OCI-LY7 (cell line): ENCODE measurements at regions not wholly inside any gene's neighbourhood (a gene's known extent, or its start where the extent isn't known, plus 50 kb on each side); places are given as distances from the start of the nearest gene placed in this dataset.

ENCODE experiments used
- BruUV-seq: library from RNA; stranded (reverse); fragments of 400-500 nt; replicated peaks from 2 replicates; lab custom pipeline; 2021; lab: Mats Ljungman, UMichigan
- CTCF ChIA-PET: fragments of 300-600 bp; sonication (Branson Sonifier 250); formaldehyde crosslinking; loops from one replicate; lab custom pipeline; 2022; ENCODE audit warnings: antibody characterized with exemption; ENCODE audit not compliant: unreplicated experiment; lab: Charles Lee
- POLR2A ChIA-PET: fragments of 300-600 bp; sonication (Branson Sonifier 250); formaldehyde crosslinking; loops from one replicate; lab custom pipeline; 2022; ENCODE audit warnings: antibody characterized with exemption; lab: Charles Lee
- DNase-seq: peaks from one replicate; pipeline ENCODE4 v3.0.0-alpha.2; 2015; ENCODE audit warnings: low spot score
- H2AFZ ChIP-seq: fragments of 200-600 bp; sonication (generic), shearing (Covaris generic); 2 replicates; pipeline ENCODE4 v1.6.1; 2014; ENCODE audit warnings: mild to moderate bottlenecking, antibody characterized with exemption, low read length, moderate library complexity
- H3K27ac ChIP-seq: fragments of 200-600 bp; sonication (generic); 2 replicates; pipeline ENCODE4 v1.5.1; 2014; ENCODE audit warnings: mixed run types, low read depth, mild to moderate bottlenecking, moderate library complexity, low read length, inconsistent platforms; ENCODE audit not compliant: poor library complexity, severe bottlenecking
- H3K36me3 ChIP-seq: fragments of 200-600 bp; sonication (generic); 2 replicates; pipeline ENCODE4 v1.6.1; 2014; ENCODE audit warnings: mild to moderate bottlenecking, antibody characterized with exemption, low read length, moderate library complexity, mixed read lengths; ENCODE audit not compliant: insufficient read depth
- H3K4me1 ChIP-seq: fragments of 200-600 bp; sonication (generic); 2 replicates; pipeline ENCODE4 v1.5.1; 2014; ENCODE audit warnings: mild to moderate bottlenecking, low read length; ENCODE audit not compliant: insufficient read depth, poor library complexity, severe bottlenecking
- H3K4me2 ChIP-seq: fragments of 200-600 bp; sonication (generic); 2 replicates; pipeline ENCODE4 v1.6.1; 2014; ENCODE audit warnings: mild to moderate bottlenecking, low read length
- H3K4me3 ChIP-seq: fragments of 200-600 bp; sonication (generic); 2 replicates; pipeline ENCODE4 v1.5.1; 2014; ENCODE audit warnings: mild to moderate bottlenecking, low read depth, low read length; ENCODE audit not compliant: poor library complexity, severe bottlenecking
- H3K79me2 ChIP-seq: fragments of 200-600 bp; sonication (generic); 2 replicates; pipeline ENCODE4 v1.6.1; 2016; ENCODE audit warnings: low read depth, mild to moderate bottlenecking, low read length, moderate library complexity, mixed read lengths; ENCODE audit not compliant: insufficient read depth
- H3K9me2 ChIP-seq: fragments of 200-600 bp; sonication (generic); 2 replicates; pipeline ENCODE4 v1.6.1; 2016; ENCODE audit warnings: mild to moderate bottlenecking, low read length, mixed read lengths; ENCODE audit not compliant: insufficient read depth
- H3K9me3 ChIP-seq: fragments of 200-600 bp; sonication (generic); 2 replicates; pipeline ENCODE4 v1.6.1; 2014; ENCODE audit warnings: mild to moderate bottlenecking, mixed run types, low read length, mixed read lengths
- H4K20me1 ChIP-seq: fragments of 200-600 bp; sonication (generic); 2 replicates; pipeline ENCODE4 v1.6.1; 2014; ENCODE audit warnings: mild to moderate bottlenecking, antibody characterized with exemption, low read length, moderate library complexity, mixed read lengths; ENCODE audit not compliant: insufficient read depth
- EZH2phosphoT487 ChIP-seq: fragments of 200-600 bp; sonication (generic); IDR thresholded peaks from 2 replicates; pipeline ENCODE4 v1.6.1; 2018; ENCODE audit warnings: low read depth, borderline replicate concordance, mild to moderate bottlenecking, mixed run types, antibody characterized with exemption, low read length, moderate library complexity, mixed read lengths
- intact Hi-C: fragments of 100-400 bp; cut with micrococcal nuclease; formaldehyde crosslinking; loops from one replicate; pipeline ENCODE4 v1.10.0; 2022; ENCODE audit not compliant: unreplicated experiment
- TF ChIP-seq, protein P1 (sequence below): fragments of 200-600 bp; sonication (generic); conservative IDR thresholded peaks from 2 replicates; pipeline ENCODE4 v1.5.1; 2014; ENCODE audit warnings: mild to moderate bottlenecking, antibody characterized with exemption, low read length, moderate library complexity, mixed read lengths

GRCh38 chr3:59117396-59117795 lies 67.6 kb upstream of the CFAP20DC start:
- no peak overlapping the region for H3K4me3 ChIP-seq
- no peaks in the 10 kb centered on the region for H3K9me2 ChIP-seq
- no peaks in the 10 kb centered on the region for H3K36me3 ChIP-seq
- H3K79me2 ChIP-seq: no peaks in the 10 kb centered on the region
- CTCF ChIA-PET: no interaction called here
- POLR2A ChIA-PET: no interaction called here
- H3K27ac ChIP-seq: no peak overlapping the region
- no peaks in the 10 kb centered on the region for H3K9me3 ChIP-seq
- DNase-seq: no peak
- no peak overlapping the region for H2AFZ ChIP-seq
- no peak overlapping the region for H3K4me2 ChIP-seq
- H4K20me1 ChIP-seq: no peaks in the 10 kb centered on the region
- intact Hi-C loops: no loop called here
- BruUV-seq: no TSS peak
- TF ChIP-seq EZH2phosphoT487: no peak
- TF ChIP-seq, protein P1, sequence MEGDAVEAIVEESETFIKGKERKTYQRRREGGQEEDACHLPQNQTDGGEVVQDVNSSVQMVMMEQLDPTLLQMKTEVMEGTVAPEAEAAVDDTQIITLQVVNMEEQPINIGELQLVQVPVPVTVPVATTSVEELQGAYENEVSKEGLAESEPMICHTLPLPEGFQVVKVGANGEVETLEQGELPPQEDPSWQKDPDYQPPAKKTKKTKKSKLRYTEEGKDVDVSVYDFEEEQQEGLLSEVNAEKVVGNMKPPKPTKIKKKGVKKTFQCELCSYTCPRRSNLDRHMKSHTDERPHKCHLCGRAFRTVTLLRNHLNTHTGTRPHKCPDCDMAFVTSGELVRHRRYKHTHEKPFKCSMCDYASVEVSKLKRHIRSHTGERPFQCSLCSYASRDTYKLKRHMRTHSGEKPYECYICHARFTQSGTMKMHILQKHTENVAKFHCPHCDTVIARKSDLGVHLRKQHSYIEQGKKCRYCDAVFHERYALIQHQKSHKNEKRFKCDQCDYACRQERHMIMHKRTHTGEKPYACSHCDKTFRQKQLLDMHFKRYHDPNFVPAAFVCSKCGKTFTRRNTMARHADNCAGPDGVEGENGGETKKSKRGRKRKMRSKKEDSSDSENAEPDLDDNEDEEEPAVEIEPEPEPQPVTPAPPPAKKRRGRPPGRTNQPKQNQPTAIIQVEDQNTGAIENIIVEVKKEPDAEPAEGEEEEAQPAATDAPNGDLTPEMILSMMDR: no peak
- H3K4me1 ChIP-seq: no peaks in the 10 kb centered on the region

DNA sequence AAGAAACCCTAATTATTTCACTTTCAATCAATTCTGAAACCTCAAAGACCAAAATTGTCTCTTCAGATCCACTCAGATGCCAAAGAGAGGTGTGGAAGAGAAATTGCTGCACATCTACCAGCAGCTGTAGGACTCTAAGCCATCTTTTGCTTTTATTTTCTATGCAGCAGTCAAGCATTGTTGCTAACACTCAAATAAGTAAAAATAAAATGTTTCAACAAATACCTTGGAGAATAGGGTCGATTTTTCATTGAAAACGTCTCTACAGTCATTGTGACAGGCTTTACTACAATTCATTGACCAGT lies 66.4 kb upstream of the CFAP20DC start:
- Histone ChIP-seq H3K79me2 (no peaks in the 10 kb centered on the region), H3K9me3 (no peaks in the 10 kb centered on the region), H4K20me1 (no peaks in the 10 kb centered on the region), H3K4me3 (no peak overlapping the region), H3K4me1 (no peaks in the 10 kb centered on the region), H3K4me2 (no peak overlapping the region), H2AFZ (no peak overlapping the region), H3K9me2 (no peaks in the 10 kb centered on the region), H3K27ac (no peak overlapping the region), H3K36me3 (no peaks in the 10 kb centered on the region)
- POLR2A ChIA-PET: no interaction called here
- CTCF ChIA-PET: no interaction called here
- intact Hi-C loops: no loop called here
- TF ChIP-seq, protein P1: no peak
- no peak for TF ChIP-seq EZH2phosphoT487
- no TSS peak for BruUV-seq
- no peak for DNase-seq

DNA sequence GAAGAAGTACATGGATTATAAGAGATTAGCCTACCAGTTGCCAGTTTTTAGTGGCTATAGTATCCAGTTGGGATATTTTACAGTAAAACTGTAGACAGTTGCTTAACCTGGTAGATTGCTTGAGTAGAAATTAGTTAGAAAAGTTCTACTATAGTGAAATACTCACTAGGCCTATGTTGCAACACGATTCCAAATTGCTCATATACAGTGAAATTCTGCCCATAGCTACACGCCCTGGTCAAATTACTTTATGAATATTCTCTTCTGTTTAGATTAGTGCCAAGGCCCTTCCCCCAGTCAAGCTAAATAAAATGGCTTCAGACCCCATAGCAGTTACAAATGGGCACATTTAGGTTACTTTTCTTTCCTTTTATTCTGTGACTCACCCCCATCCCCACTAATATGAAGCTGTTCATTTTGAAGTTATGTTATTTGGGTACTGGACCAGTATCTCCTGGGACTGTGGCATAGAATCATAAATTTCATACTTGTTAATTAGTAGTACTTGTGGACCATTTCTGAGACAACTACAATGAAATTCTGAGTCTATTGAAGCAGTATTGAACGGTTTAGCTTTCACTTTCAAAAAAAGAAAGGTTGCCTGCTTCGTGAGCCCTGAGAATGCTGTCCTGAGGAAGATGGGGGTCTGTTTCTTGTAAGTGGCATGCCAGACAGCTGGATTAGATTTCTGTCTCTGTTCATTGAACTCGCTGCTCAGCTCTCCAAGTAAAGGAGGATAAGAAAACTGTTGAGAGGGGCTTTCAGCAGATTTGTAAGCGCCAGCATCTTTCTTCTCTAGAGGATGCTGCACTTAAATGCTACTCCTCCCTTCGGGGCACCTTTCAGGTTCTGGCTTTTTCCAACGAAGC lies 65.8 kb upstream of the CFAP20DC start:
- Histone ChIP-seq H3K4me1 (no peaks in the 10 kb centered on the region), H3K4me2 (no peak overlapping the region), H3K79me2 (no peaks in the 10 kb centered on the region), H3K36me3 (no peaks in the 10 kb centered on the region), H3K9me3 (no peaks in the 10 kb centered on the region), H3K4me3 (no peak overlapping the region), H3K9me2 (no peaks in the 10 kb centered on the region), H3K27ac (no peak overlapping the region), H4K20me1 (no peaks in the 10 kb centered on the region), H2AFZ (no peak overlapping the region)
- ChIA-PET POLR2A (no interaction called here), CTCF (no interaction called here)
- intact Hi-C loops: no loop called here
- no peak for TF ChIP-seq EZH2phosphoT487
- no peak for DNase-seq
- no TSS peak for BruUV-seq
